OCI-LY7 (cell line): ENCODE measurements at regions not wholly inside any gene's neighbourhood (a gene's known extent, or its start where the extent isn't known, plus 50 kb on each side); places are given as distances from the start of the nearest gene placed in this dataset.

Experiments
- BruUV-seq: library from RNA; stranded (reverse); fragments of 400-500 nt; replicated peaks from 2 replicates; lab custom pipeline; 2021; lab: Mats Ljungman, UMichigan
- CTCF ChIA-PET: fragments of 300-600 bp; sonication (Branson Sonifier 250); formaldehyde crosslinking; loops from one replicate; lab custom pipeline; 2022; ENCODE audit warnings: antibody characterized with exemption; ENCODE audit not compliant: unreplicated experiment; lab: Charles Lee
- POLR2A ChIA-PET: fragments of 300-600 bp; sonication (Branson Sonifier 250); formaldehyde crosslinking; loops from one replicate; lab custom pipeline; 2022; ENCODE audit warnings: antibody characterized with exemption; lab: Charles Lee
- DNase-seq: peaks from one replicate; pipeline ENCODE4 v3.0.0-alpha.2; 2015; ENCODE audit warnings: low spot score
- H2AFZ ChIP-seq: fragments of 200-600 bp; sonication (generic), shearing (Covaris generic); 2 replicates; pipeline ENCODE4 v1.6.1; 2014; ENCODE audit warnings: mild to moderate bottlenecking, antibody characterized with exemption, low read length, moderate library complexity
- H3K27ac ChIP-seq: fragments of 200-600 bp; sonication (generic); 2 replicates; pipeline ENCODE4 v1.5.1; 2014; ENCODE audit warnings: mixed run types, low read depth, mild to moderate bottlenecking, moderate library complexity, low read length, inconsistent platforms; ENCODE audit not compliant: poor library complexity, severe bottlenecking
- H3K36me3 ChIP-seq: fragments of 200-600 bp; sonication (generic); 2 replicates; pipeline ENCODE4 v1.6.1; 2014; ENCODE audit warnings: mild to moderate bottlenecking, antibody characterized with exemption, low read length, moderate library complexity, mixed read lengths; ENCODE audit not compliant: insufficient read depth
- H3K4me1 ChIP-seq: fragments of 200-600 bp; sonication (generic); 2 replicates; pipeline ENCODE4 v1.5.1; 2014; ENCODE audit warnings: mild to moderate bottlenecking, low read length; ENCODE audit not compliant: insufficient read depth, poor library complexity, severe bottlenecking
- H3K4me2 ChIP-seq: fragments of 200-600 bp; sonication (generic); 2 replicates; pipeline ENCODE4 v1.6.1; 2014; ENCODE audit warnings: mild to moderate bottlenecking, low read length
- H3K4me3 ChIP-seq: fragments of 200-600 bp; sonication (generic); 2 replicates; pipeline ENCODE4 v1.5.1; 2014; ENCODE audit warnings: mild to moderate bottlenecking, low read depth, low read length; ENCODE audit not compliant: poor library complexity, severe bottlenecking
- H3K79me2 ChIP-seq: fragments of 200-600 bp; sonication (generic); 2 replicates; pipeline ENCODE4 v1.6.1; 2016; ENCODE audit warnings: low read depth, mild to moderate bottlenecking, low read length, moderate library complexity, mixed read lengths; ENCODE audit not compliant: insufficient read depth
- H3K9me2 ChIP-seq: fragments of 200-600 bp; sonication (generic); 2 replicates; pipeline ENCODE4 v1.6.1; 2016; ENCODE audit warnings: mild to moderate bottlenecking, low read length, mixed read lengths; ENCODE audit not compliant: insufficient read depth
- H3K9me3 ChIP-seq: fragments of 200-600 bp; sonication (generic); 2 replicates; pipeline ENCODE4 v1.6.1; 2014; ENCODE audit warnings: mild to moderate bottlenecking, mixed run types, low read length, mixed read lengths
- H4K20me1 ChIP-seq: fragments of 200-600 bp; sonication (generic); 2 replicates; pipeline ENCODE4 v1.6.1; 2014; ENCODE audit warnings: mild to moderate bottlenecking, antibody characterized with exemption, low read length, moderate library complexity, mixed read lengths; ENCODE audit not compliant: insufficient read depth
- EZH2phosphoT487 ChIP-seq: fragments of 200-600 bp; sonication (generic); IDR thresholded peaks from 2 replicates; pipeline ENCODE4 v1.6.1; 2018; ENCODE audit warnings: low read depth, borderline replicate concordance, mild to moderate bottlenecking, mixed run types, antibody characterized with exemption, low read length, moderate library complexity, mixed read lengths
- intact Hi-C: fragments of 100-400 bp; cut with micrococcal nuclease; formaldehyde crosslinking; loops from one replicate; pipeline ENCODE4 v1.10.0; 2022; ENCODE audit not compliant: unreplicated experiment
- TF ChIP-seq, protein P1 (sequence below): fragments of 200-600 bp; sonication (generic); conservative IDR thresholded peaks from 2 replicates; pipeline ENCODE4 v1.5.1; 2014; ENCODE audit warnings: mild to moderate bottlenecking, antibody characterized with exemption, low read length, moderate library complexity, mixed read lengths

DNA sequence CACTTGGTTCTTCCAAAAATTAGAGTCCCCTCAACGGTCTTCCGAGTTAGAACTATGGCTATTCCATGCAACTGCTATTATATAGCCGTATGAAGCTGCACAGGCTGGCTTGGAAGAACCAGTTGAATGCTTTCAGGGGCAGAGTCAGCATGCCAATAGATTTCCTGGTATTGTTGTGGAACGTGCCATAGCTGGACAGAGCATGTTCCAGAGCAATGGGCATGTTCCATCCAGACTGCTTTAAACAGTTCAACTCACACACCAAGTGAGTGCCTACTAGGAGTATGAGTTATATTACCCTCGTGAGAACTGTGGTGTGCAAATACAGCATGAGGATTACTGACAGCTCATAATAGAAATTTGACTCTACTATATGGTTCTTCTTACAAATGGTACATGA, 682.0 kb downstream of the SATB2 start:
- Histone ChIP-seq H3K27ac (no peak overlapping the region), H4K20me1 (no peaks in the 10 kb centered on the region), H3K36me3 (no peaks in the 10 kb centered on the region), H3K4me3 (no peak overlapping the region), H3K9me2 (no peaks in the 10 kb centered on the region), H3K4me2 (peak overlapping the region; percentile 49; the same call in 1 of the 2 replicates), H2AFZ (peak overlapping the region; percentile 59), H3K9me3 (no peaks in the 10 kb centered on the region), H3K79me2 (no peaks in the 10 kb centered on the region), H3K4me1 (peaks cover 11% of the 10 kb centered on the region)
- intact Hi-C loops: no loop called here
- POLR2A ChIA-PET: interaction anchor here (0.6 to 1.4 kb wide), 4 partner anchors 9 to 1452 kb away, joined by 3 read pairs; no protein-coding TSS in a partner anchor
- no TSS peak for BruUV-seq
- TF ChIP-seq, protein P1, sequence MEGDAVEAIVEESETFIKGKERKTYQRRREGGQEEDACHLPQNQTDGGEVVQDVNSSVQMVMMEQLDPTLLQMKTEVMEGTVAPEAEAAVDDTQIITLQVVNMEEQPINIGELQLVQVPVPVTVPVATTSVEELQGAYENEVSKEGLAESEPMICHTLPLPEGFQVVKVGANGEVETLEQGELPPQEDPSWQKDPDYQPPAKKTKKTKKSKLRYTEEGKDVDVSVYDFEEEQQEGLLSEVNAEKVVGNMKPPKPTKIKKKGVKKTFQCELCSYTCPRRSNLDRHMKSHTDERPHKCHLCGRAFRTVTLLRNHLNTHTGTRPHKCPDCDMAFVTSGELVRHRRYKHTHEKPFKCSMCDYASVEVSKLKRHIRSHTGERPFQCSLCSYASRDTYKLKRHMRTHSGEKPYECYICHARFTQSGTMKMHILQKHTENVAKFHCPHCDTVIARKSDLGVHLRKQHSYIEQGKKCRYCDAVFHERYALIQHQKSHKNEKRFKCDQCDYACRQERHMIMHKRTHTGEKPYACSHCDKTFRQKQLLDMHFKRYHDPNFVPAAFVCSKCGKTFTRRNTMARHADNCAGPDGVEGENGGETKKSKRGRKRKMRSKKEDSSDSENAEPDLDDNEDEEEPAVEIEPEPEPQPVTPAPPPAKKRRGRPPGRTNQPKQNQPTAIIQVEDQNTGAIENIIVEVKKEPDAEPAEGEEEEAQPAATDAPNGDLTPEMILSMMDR: no peak
- no peak for TF ChIP-seq EZH2phosphoT487
- no peak for DNase-seq
- CTCF ChIA-PET: interaction anchor here (0.6 kb wide), 1 partner anchor 126 kb away, joined by 3 read pairs; no protein-coding TSS in a partner anchor

DNA sequence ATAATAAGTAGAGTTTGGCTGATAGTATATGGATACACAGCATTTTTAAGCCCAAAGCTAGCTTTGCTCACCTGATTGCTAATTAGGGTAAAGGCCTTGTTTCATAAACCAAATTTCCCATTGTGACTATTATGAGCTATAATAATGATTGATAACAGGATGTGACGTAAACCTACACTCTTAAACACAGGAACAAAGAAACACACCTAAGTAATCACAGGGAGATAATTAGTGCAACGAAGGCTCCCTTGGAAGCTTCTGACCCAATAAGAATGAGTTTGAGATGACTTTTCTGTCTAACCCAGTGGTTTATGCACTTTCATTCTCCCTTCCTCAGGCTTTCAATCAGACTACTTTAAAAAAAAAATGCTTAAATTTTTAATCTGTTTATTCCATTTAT, 683.2 kb downstream of the SATB2 start:
- Histone ChIP-seq H3K9me2 (no peaks in the 10 kb centered on the region), H4K20me1 (no peaks in the 10 kb centered on the region), H3K9me3 (no peaks in the 10 kb centered on the region), H3K4me3 (peak overlapping the region; percentile 29), H3K79me2 (no peaks in the 10 kb centered on the region), H3K4me1 (peaks cover 11% of the 10 kb centered on the region), H3K36me3 (no peaks in the 10 kb centered on the region), H3K4me2 (peak overlapping the region; percentile 49), H3K27ac (no peak overlapping the region), H2AFZ (peak overlapping the region; percentile 59)
- DNase-seq: no peak
- no TSS peak for BruUV-seq
- intact Hi-C loops: no loop called here
- ChIA-PET POLR2A (interaction anchor here (0.7 to 1.4 kb wide), 3 partner anchors 8 to 198 kb away, joined by 3 read pairs; no protein-coding TSS in a partner anchor), CTCF (no interaction called here)
- TF ChIP-seq EZH2phosphoT487: no peak
- TF ChIP-seq, protein P1: no peak

DNA sequence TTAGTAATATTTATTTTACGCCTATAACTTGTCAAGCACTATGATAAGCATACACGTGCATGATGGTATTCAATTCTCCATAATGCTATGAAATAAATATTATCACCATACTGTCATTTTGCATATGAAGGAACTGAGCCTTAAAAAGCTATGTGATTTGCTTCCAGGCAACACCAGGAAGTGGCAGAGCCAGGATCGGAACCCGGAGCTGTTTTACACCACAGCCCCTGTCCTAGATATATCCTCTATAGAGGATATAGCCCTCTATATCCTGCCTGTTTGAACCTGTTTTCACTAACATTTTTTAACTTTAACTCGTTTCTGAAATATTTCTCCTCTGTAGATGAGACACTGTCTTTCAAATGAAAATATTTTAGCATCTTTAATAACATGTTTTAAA, 690.0 kb downstream of the SATB2 start:
- ChIA-PET POLR2A (no interaction called here), CTCF (no interaction called here)
- H3K9me3 ChIP-seq: no peaks in the 10 kb centered on the region
- H4K20me1 ChIP-seq: no peaks in the 10 kb centered on the region
- BruUV-seq: no TSS peak
- H3K79me2 ChIP-seq: no peaks in the 10 kb centered on the region
- intact Hi-C loops: no loop called here
- no peaks in the 10 kb centered on the region for H3K4me1 ChIP-seq
- no peak for TF ChIP-seq EZH2phosphoT487
- TF ChIP-seq, protein P1: no peak
- H3K36me3 ChIP-seq: no peaks in the 10 kb centered on the region
- H2AFZ ChIP-seq: no peak overlapping the region
- H3K4me2 ChIP-seq: no peak overlapping the region
- H3K9me2 ChIP-seq: no peaks in the 10 kb centered on the region; the same call in 1 of the 2 replicates
- no peak overlapping the region for H3K4me3 ChIP-seq
- H3K27ac ChIP-seq: no peak overlapping the region
- DNase-seq: no peak
